ENCODE measurements at regions not wholly inside any gene's neighbourhood (a gene's known extent, or its start where the extent isn't known, plus 50 kb on each side); places are given as distances from the start of the nearest gene placed in this dataset.

DNA sequence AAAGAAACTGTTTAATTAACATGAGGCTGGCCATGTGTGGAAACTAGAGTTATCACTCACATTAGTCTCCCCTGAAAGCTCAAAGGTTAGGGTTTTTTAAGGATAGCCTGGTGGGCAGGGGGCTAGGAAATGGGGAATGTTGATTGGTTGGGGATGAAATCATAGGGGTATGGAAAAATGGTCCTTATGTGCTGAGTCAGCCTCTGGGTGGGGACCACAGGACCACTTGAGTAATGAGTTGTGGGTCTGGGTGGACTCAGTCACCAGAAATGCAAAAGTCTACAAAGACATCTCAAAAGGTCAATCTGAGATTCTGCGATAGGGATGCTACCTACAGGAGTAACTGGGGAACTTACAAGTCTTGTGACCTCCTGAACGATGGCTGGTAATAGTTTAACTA lies 362.8 kb downstream of the DMAC1 start:
- TF ChIP-seq GATA3 (IDR thresholded peaks at IDR 0.05; ENCODE audit: low read depth, low read length) (no peak), GATA2 (IDR thresholded peaks at IDR 0.05; ENCODE audit: low read depth, low read length) (no peak)

All from SH-SY5Y (cell line).